ENCODE measurements at regions not wholly inside any gene's neighbourhood (a gene's known extent, or its start where the extent isn't known, plus 50 kb on each side); places are given as distances from the start of the nearest gene placed in this dataset.
A peak's percentile ranks its signal among the peaks of the same experiment; 100 is the strongest.
"Not testable (repeated sequence)": the region's sequence is repeated elsewhere in the genome, so short reads cannot be mapped to it uniquely, and the experiment has no call there.

GRCh38 chr15:63434576-63435186, 53.0 kb upstream of the CA12 start:
- no peak for DNase-seq (ENCODE audit: low read depth)

- no peak for DNase-seq (ENCODE audit: low read depth)
These were observed 53.7 kb upstream of the CA12 start for GRCh38 chr15:63435204-63435820.

- no peak for DNase-seq (ENCODE audit: low read depth)
These were observed 54.7 kb upstream of the CA12 start for GRCh38 chr15:63436341-63436740.

- peak; percentile 19 for DNase-seq (ENCODE audit: low read depth)
These were observed 55.3 kb upstream of the CA12 start for GRCh38 chr15:63436872-63437375.

GRCh38 chr15:63439536-63440264, 58.1 kb upstream of the CA12 start:
- no peak for DNase-seq (ENCODE audit: low read depth)

- DNase-seq (ENCODE audit: low read depth), result no peak
These were observed 58.6 kb upstream of the CA12 start for GRCh38 chr15:63440265-63440648.

- no peak for DNase-seq (ENCODE audit: low read depth)
These were observed 59.1 kb upstream of the CA12 start for GRCh38 chr15:63440756-63441155.

- no peak for DNase-seq (ENCODE audit: low read depth)
These were observed 59.6 kb upstream of the CA12 start for GRCh38 chr15:63441266-63441665.

- DNase-seq (ENCODE audit: low read depth), result no peak
These were observed 60.4 kb upstream of the CA12 start for GRCh38 chr15:63442080-63442479.

GRCh38 chr15:63444611-63445010, 59.8 kb upstream of the USP3 start:
- no peak for DNase-seq (ENCODE audit: low read depth)

- no peak for DNase-seq (ENCODE audit: low read depth)
These were observed 58.1 kb upstream of the USP3 start for GRCh38 chr15:63446255-63446654.

- DNase-seq (ENCODE audit: low read depth), result no peak
These were observed 57.2 kb upstream of the USP3 start for GRCh38 chr15:63447017-63447676.

GRCh38 chr15:63448266-63448665, 56.1 kb upstream of the USP3 start:
- DNase-seq (ENCODE audit: low read depth), result no peak

GRCh38 chr15:63448872-63449555, 55.4 kb upstream of the USP3 start:
- not testable (repeated sequence) for DNase-seq (ENCODE audit: low read depth)

- DNase-seq (ENCODE audit: low read depth), result no peak
These were observed 54.7 kb upstream of the USP3 start for GRCh38 chr15:63449731-63450130.

- DNase-seq (ENCODE audit: low read depth), result no peak
These were observed 53.5 kb upstream of the USP3 start for GRCh38 chr15:63450884-63451225.

- no peak for DNase-seq (ENCODE audit: low read depth)
These were observed 52.6 kb upstream of the USP3 start for GRCh38 chr15:63451671-63452315.

GRCh38 chr15:63452552-63453136, 51.7 kb upstream of the USP3 start:
- DNase-seq (ENCODE audit: low read depth), result no peak

- no peak for DNase-seq (ENCODE audit: low read depth)
These were observed 51.0 kb upstream of the USP3 start for GRCh38 chr15:63453186-63453905.

GRCh38 chr15:63454503-63455211, 49.7 kb upstream of the USP3 start:
- DNase-seq (ENCODE audit: low read depth), result no peak
